HepG2 (cell line): ENCODE measurements at regions not wholly inside any gene's neighbourhood (a gene's known extent, or its start where the extent isn't known, plus 50 kb on each side); places are given as distances from the start of the nearest gene placed in this dataset.
"Not testable (repeated sequence)": the region's sequence is repeated elsewhere in the genome, so short reads cannot be mapped to it uniquely, and the experiment has no call there.

Source experiments
- ATAC-seq: fragments of 200-7000 bp; cut with Tn5 transposase; 3 replicates; pipeline ENCODE4 v1.9.1; 2020; ENCODE audit warnings: mild to moderate bottlenecking, moderate library complexity
- BruUV-seq: library from RNA; stranded (reverse); fragments of 400-500 nt; replicated peaks from 2 replicates; lab custom pipeline; 2021; lab: Mats Ljungman, UMichigan
- CTCF ChIA-PET: fragments of 300-600 bp; formaldehyde crosslinking; extraction: SDS; loops from one replicate; lab custom pipeline; 2021; ENCODE audit warnings: low total read pairs, inconsistent platforms, low intra/inter-chr PET ratio; lab: Yijun Ruan, JAX
- POLR2A ChIA-PET: fragments of 350-600 bp; sonication (Branson Sonifier 250); formaldehyde crosslinking; loops from one replicate; lab custom pipeline; 2020; ENCODE audit warnings: antibody characterized with exemption, inconsistent platforms; lab: Yijun Ruan, JAX
- DNase-seq: peaks from one replicate; pipeline ENCODE4 v3.0.0-alpha.2; 2015; ENCODE audit warnings: low spot score
- FAIRE-seq: peaks from 3 replicates; lab custom pipeline; 2011; peaks lifted over from hg19 to GRCh38; lab: Jason Lieb, UNC
- H2AFZ ChIP-seq: one replicate; pipeline ENCODE4 v1.6.1; 2011; ENCODE audit warnings: low read length, inconsistent platforms
- H3K27ac ChIP-seq: fragments of 300-600 bp; 3 replicates; pipeline ENCODE4 v1.8.0; 2011; ENCODE audit warnings: mixed run types, mild to moderate bottlenecking, mixed read lengths, low read length, inconsistent platforms; ENCODE audit not compliant: insufficient read depth; ENCODE audit errors: extremely low read length
- H3K27me3 ChIP-seq, 2 experiments: fragments of 200-600 bp in 1 of 2; 2 replicates in 1 of 2; 3 replicates in 1 of 2; pipeline versions ENCODE4 v1.6.0 to v1.8.0; 2011; ENCODE audit warnings: low read length in 2 of 2, mild to moderate bottlenecking in 2 of 2, moderate library complexity in 2 of 2, inconsistent platforms in 1 of 2; ENCODE audit not compliant: insufficient read depth in 2 of 2, control insufficient read depth in 1 of 2
- H3K36me3 ChIP-seq, 2 experiments: fragments of 200-600 bp in 1 of 2; replicated peaks in 1 of 2; 2 replicates in 1 of 2; 3 replicates in 1 of 2; pipeline versions ENCODE4 v1.5.1 to v1.8.0; 2011; ENCODE audit warnings: low read length in 2 of 2, inconsistent platforms in 1 of 2; ENCODE audit not compliant: insufficient read depth in 2 of 2, control insufficient read depth in 1 of 2
- H3K4me1 ChIP-seq: 2 replicates; pipeline ENCODE4 v1.5.1; 2012; ENCODE audit warnings: low read length, inconsistent platforms; ENCODE audit not compliant: insufficient read depth
- H3K4me2 ChIP-seq: 2 replicates; pipeline ENCODE4 v1.6.0; 2011; ENCODE audit warnings: low read depth, low read length, inconsistent platforms
- H3K4me3 ChIP-seq, 3 experiments: fragments of 200-600 bp in 1 of 3; sonication (generic), shearing (Covaris generic) in 1 of 3; replicated peaks in 1 of 3; 2 replicates each; pipeline ENCODE4 v1.5.1; 2011 to 2016; ENCODE audit warnings: low read length in 3 of 3, inconsistent platforms in 2 of 3, low read depth in 2 of 3, mild to moderate bottlenecking in 2 of 3, control low read depth in 1 of 3, mixed read lengths in 1 of 3; ENCODE audit not compliant: insufficient read depth in 1 of 3
- H3K79me2 ChIP-seq: one replicate; pipeline ENCODE4 v1.6.1; 2011; ENCODE audit warnings: low read length, inconsistent platforms; ENCODE audit not compliant: insufficient read depth
- H3K9ac ChIP-seq: 2 replicates; pipeline ENCODE4 v1.6.0; 2011; ENCODE audit warnings: mild to moderate bottlenecking, low read depth, low read length, inconsistent platforms; ENCODE audit not compliant: insufficient read depth
- H3K9me3 ChIP-seq: 2 replicates; pipeline ENCODE4 v1.5.1; 2012; ENCODE audit warnings: mild to moderate bottlenecking, low read length
- H4K20me1 ChIP-seq: 2 replicates; pipeline ENCODE4 v1.6.0; 2011; ENCODE audit warnings: inconsistent platforms, mild to moderate bottlenecking, low read length, moderate library complexity; ENCODE audit not compliant: insufficient read depth
- FOXA1 ChIP-seq, 2 experiments: fragments of 450-650 bp in 1 of 2; sonication (generic) in 1 of 2; formaldehyde crosslinking in 1 of 2; IDR thresholded peaks; 2 replicates each; pipeline versions ENCODE4 v1.4.0 to v1.6.1; 2016 to 2020; ENCODE audit warnings: missing genetic modification reagents in 1 of 2
- PAXIP1 ChIP-seq: sonication (generic); formaldehyde crosslinking; conservative IDR thresholded peaks from 2 replicates; pipeline ENCODE4 v1.4.0; 2020; ENCODE audit warnings: mild to moderate bottlenecking, missing genetic modification reagents, moderate library complexity
- RXRB ChIP-seq: IDR thresholded peaks from 2 replicates; pipeline ENCODE4 v1.6.1; 2016; ENCODE audit warnings: borderline replicate concordance, missing genetic modification reagents, missing compliant biosample characterization
- THRA ChIP-seq: sonication (generic); formaldehyde crosslinking; IDR thresholded peaks from 2 replicates; pipeline ENCODE4 v1.4.0; 2020; ENCODE audit warnings: missing genetic modification reagents, borderline replicate concordance
- ZNF281 ChIP-seq: sonication (generic); formaldehyde crosslinking; IDR thresholded peaks from 2 replicates; pipeline ENCODE4 v1.4.0; 2020; ENCODE audit warnings: missing genetic modification reagents, borderline replicate concordance
- ZNF652 ChIP-seq: IDR thresholded peaks from 2 replicates; pipeline ENCODE4 v1.6.1; 2016; ENCODE audit warnings: low read depth, borderline replicate concordance
- WGBS: methylation state at CpG from one replicate; pipeline ENCODE4 v1.1.6; 2017; ENCODE audit warnings: low lambda C conversion rate; 5-methylcytosine and 5-hydroxymethylcytosine counted together
- in situ Hi-C: cut with HindIII; loops from 2 replicates; pipeline ENCODE4 v1.10.0; 2017; ENCODE audit warnings: low pct_unique_long_range_greater_than_20kb; ENCODE audit not compliant: extremely low pct_ligation_motif_present
- intact Hi-C: fragments of 100-400 bp; cut with micrococcal nuclease; formaldehyde crosslinking; loops from one replicate; pipeline ENCODE4 v1.10.0; 2022; ENCODE audit not compliant: unreplicated experiment

GRCh38 chr11:87507722-87508121 is 470.0 kb downstream of the TMEM135 start:
- DNase-seq (peak; percentile 5), ATAC-seq (peak; percentile 62)
- in situ Hi-C loops; H3K9me3 ChIP-seq; H3K27me3 ChIP-seq; intact Hi-C loops; H2AFZ ChIP-seq; POLR2A ChIA-PET; H3K9ac ChIP-seq; BruUV-seq; H3K36me3 ChIP-seq; H3K4me3 ChIP-seq; H4K20me1 ChIP-seq; H3K27ac ChIP-seq; CTCF ChIA-PET; FAIRE-seq; H3K79me2 ChIP-seq; H3K4me2 ChIP-seq; TF ChIP-seq FOXA1 (IDR thresholded peaks at IDR 0.05): not testable (repeated sequence)
- no CpG with 5 or more reads among the region's 2 CpGs for WGBS
- H3K4me1 ChIP-seq = peaks cover 15% of the 10 kb centered on the region
- TF ChIP-seq ZNF281 (CRISPR knock-in tag) (peak; percentile 66; the same call in 1 of the 2 replicates), FOXA1 (CRISPR knock-in tag; IDR thresholded peaks at IDR 0.05) (peak; percentile 41; the same call in 1 of the 2 replicates)

- intact Hi-C loops, H3K36me3 ChIP-seq, POLR2A ChIA-PET, H2AFZ ChIP-seq, H3K27me3 ChIP-seq, CTCF ChIA-PET, BruUV-seq, H3K4me3 ChIP-seq, in situ Hi-C loops, FAIRE-seq, H3K79me2 ChIP-seq, H4K20me1 ChIP-seq, H3K9me3 ChIP-seq, H3K27ac ChIP-seq, H3K9ac ChIP-seq: not testable (repeated sequence)
- ATAC-seq = peak; percentile 24; the same call in 1 of the 3 replicates
- Histone ChIP-seq H3K4me2 (peak overlapping the region; percentile 23; the same call in 1 of the 2 replicates), H3K4me1 (peaks cover 15% of the 10 kb centered on the region)
- DNase-seq = peak; percentile 20
- WGBS = 0% methylated on average over 6 of the region's 6 CpGs
- peak; percentile 25; the same call in 1 of the 2 replicates for TF ChIP-seq ZNF652 (CRISPR knock-in tag)
- peak; percentile 88; the same call in 1 of the 2 replicates for TF ChIP-seq THRA (CRISPR knock-in tag)
- peak; percentile 70 for TF ChIP-seq RXRB (CRISPR knock-in tag)
- TF ChIP-seq PAXIP1 = peak; percentile 23; the same call in 1 of the 2 replicates
Observed at GRCh38 chr11:87506946-87507345, 469.2 kb downstream of the TMEM135 start.
